H1 (cell line): ENCODE measurements at regions not wholly inside any gene's neighbourhood (a gene's known extent, or its start where the extent isn't known, plus 50 kb on each side); places are given as distances from the start of the nearest gene placed in this dataset.

ENCODE experiments used
- CEBPB ChIP-seq: IDR thresholded peaks from 2 replicates; pipeline ENCODE4 v1.6.1; 2012; ENCODE audit warnings: low read depth, low read length
- EP300 ChIP-seq, 2 experiments: IDR thresholded peaks; 1 replicate in 1 of 2; 2 replicates in 1 of 2; pipeline ENCODE4 v1.6.1; 2011 to 2012; ENCODE audit warnings: low read depth in 2 of 2, low read length in 2 of 2, mild to moderate bottlenecking in 2 of 2, borderline replicate concordance in 1 of 2, inconsistent platforms in 1 of 2, moderate library complexity in 1 of 2
- TAF1 ChIP-seq: IDR thresholded peaks from 2 replicates; pipeline ENCODE4 v1.6.1; 2011; ENCODE audit warnings: mild to moderate bottlenecking, low read depth, low read length
- TF ChIP-seq, protein P1 (sequence below), 3 experiments: IDR thresholded peaks; 1 replicate in 2 of 3; 2 replicates in 1 of 3; pipeline versions ENCODE4 v1.5.1 to v1.6.1; 2011; ENCODE audit warnings: low read length in 3 of 3, mild to moderate bottlenecking in 3 of 3, inconsistent platforms in 2 of 3, low read depth in 1 of 3, moderate library complexity in 1 of 3; ENCODE audit not compliant: insufficient read depth in 1 of 3; ENCODE audit errors: control extremely low read depth in 1 of 3
- TF ChIP-seq, protein P2 (sequence below): IDR thresholded peaks from 2 replicates; pipeline ENCODE4 v1.6.1; 2011; ENCODE audit warnings: low read depth, mild to moderate bottlenecking, low read length; ENCODE audit not compliant: insufficient read depth

DNA sequence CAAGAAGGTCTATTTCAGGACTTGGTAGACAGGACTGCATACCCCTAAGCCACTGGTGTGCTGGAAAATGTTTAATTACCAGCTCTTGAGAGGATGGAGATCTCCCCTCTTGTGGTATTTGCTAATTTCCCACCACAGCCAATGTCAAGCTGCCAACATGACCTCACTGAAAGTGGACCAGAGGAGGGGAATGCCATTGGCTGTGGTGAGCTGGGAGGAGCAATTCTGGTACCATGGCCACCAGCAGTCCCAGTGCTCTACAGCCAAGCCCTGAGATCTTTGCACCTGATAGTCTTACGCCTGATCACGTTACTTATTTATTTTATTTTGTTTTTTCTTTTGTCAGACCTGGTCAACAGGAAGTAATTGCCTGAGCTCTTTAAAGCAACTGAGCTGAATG lies 82.5 kb upstream of the BCL6 start:
- TF ChIP-seq EP300 (IDR thresholded peaks at IDR 0.05; ENCODE audit: borderline replicate concordance in 1 of 2, low read depth in 2 of 2, low read length in 2 of 2) (no peak), TAF1 (no peak), CEBPB (no peak)
- TF ChIP-seq, protein P1, sequence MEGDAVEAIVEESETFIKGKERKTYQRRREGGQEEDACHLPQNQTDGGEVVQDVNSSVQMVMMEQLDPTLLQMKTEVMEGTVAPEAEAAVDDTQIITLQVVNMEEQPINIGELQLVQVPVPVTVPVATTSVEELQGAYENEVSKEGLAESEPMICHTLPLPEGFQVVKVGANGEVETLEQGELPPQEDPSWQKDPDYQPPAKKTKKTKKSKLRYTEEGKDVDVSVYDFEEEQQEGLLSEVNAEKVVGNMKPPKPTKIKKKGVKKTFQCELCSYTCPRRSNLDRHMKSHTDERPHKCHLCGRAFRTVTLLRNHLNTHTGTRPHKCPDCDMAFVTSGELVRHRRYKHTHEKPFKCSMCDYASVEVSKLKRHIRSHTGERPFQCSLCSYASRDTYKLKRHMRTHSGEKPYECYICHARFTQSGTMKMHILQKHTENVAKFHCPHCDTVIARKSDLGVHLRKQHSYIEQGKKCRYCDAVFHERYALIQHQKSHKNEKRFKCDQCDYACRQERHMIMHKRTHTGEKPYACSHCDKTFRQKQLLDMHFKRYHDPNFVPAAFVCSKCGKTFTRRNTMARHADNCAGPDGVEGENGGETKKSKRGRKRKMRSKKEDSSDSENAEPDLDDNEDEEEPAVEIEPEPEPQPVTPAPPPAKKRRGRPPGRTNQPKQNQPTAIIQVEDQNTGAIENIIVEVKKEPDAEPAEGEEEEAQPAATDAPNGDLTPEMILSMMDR (IDR thresholded peaks at IDR 0.05; ENCODE audit: control extremely low read depth in 1 of 3, insufficient read depth in 1 of 3, low read depth in 1 of 3, low read length in 3 of 3) = no peak
- TF ChIP-seq, protein P2, sequence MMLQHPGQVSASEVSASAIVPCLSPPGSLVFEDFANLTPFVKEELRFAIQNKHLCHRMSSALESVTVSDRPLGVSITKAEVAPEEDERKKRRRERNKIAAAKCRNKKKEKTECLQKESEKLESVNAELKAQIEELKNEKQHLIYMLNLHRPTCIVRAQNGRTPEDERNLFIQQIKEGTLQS = no peak
